ENCODE measurements at regions not wholly inside any gene's neighbourhood (a gene's known extent, or its start where the extent isn't known, plus 50 kb on each side); places are given as distances from the start of the nearest gene placed in this dataset.

GRCh38 chr15:48062148-48062872, 58.5 kb upstream of the SLC24A5 start:
- BruUV-seq (replicated peaks), result no TSS peak
- Histone ChIP-seq H3K27ac (ENCODE audit: low read length) (no peak overlapping the region), H3K4me1 (ENCODE audit: control insufficient read depth, insufficient read depth, low read length) (no peaks in the 10 kb centered on the region), H3K27me3 (ENCODE audit: control insufficient read depth, insufficient read depth, low read length) (no peaks in the 10 kb centered on the region), H3K4me3 (ENCODE audit: low read depth in 2 of 2, low read length in 2 of 2) (no peak overlapping the region), H3K36me3 (ENCODE audit: control insufficient read depth, insufficient read depth, low read length) (no peaks in the 10 kb centered on the region), H3K9me3 (ENCODE audit: control insufficient read depth, insufficient read depth, low read depth, low read length) (no peaks in the 10 kb centered on the region)
- intact Hi-C loops (cut with micrococcal nuclease; ENCODE audit: unreplicated experiment), result no loop called here
- TF ChIP-seq, protein P1, sequence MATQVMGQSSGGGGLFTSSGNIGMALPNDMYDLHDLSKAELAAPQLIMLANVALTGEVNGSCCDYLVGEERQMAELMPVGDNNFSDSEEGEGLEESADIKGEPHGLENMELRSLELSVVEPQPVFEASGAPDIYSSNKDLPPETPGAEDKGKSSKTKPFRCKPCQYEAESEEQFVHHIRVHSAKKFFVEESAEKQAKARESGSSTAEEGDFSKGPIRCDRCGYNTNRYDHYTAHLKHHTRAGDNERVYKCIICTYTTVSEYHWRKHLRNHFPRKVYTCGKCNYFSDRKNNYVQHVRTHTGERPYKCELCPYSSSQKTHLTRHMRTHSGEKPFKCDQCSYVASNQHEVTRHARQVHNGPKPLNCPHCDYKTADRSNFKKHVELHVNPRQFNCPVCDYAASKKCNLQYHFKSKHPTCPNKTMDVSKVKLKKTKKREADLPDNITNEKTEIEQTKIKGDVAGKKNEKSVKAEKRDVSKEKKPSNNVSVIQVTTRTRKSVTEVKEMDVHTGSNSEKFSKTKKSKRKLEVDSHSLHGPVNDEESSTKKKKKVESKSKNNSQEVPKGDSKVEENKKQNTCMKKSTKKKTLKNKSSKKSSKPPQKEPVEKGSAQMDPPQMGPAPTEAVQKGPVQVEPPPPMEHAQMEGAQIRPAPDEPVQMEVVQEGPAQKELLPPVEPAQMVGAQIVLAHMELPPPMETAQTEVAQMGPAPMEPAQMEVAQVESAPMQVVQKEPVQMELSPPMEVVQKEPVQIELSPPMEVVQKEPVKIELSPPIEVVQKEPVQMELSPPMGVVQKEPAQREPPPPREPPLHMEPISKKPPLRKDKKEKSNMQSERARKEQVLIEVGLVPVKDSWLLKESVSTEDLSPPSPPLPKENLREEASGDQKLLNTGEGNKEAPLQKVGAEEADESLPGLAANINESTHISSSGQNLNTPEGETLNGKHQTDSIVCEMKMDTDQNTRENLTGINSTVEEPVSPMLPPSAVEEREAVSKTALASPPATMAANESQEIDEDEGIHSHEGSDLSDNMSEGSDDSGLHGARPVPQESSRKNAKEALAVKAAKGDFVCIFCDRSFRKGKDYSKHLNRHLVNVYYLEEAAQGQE (IDR thresholded peaks at IDR 0.05; ENCODE audit: insufficient read depth in 1 of 2, low read depth in 2 of 2, low read length in 1 of 2), result no peak
- TF ChIP-seq, protein P2, sequence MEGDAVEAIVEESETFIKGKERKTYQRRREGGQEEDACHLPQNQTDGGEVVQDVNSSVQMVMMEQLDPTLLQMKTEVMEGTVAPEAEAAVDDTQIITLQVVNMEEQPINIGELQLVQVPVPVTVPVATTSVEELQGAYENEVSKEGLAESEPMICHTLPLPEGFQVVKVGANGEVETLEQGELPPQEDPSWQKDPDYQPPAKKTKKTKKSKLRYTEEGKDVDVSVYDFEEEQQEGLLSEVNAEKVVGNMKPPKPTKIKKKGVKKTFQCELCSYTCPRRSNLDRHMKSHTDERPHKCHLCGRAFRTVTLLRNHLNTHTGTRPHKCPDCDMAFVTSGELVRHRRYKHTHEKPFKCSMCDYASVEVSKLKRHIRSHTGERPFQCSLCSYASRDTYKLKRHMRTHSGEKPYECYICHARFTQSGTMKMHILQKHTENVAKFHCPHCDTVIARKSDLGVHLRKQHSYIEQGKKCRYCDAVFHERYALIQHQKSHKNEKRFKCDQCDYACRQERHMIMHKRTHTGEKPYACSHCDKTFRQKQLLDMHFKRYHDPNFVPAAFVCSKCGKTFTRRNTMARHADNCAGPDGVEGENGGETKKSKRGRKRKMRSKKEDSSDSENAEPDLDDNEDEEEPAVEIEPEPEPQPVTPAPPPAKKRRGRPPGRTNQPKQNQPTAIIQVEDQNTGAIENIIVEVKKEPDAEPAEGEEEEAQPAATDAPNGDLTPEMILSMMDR (IDR thresholded peaks at IDR 0.05), result no peak
- TF ChIP-seq POLR2AphosphoS5 (IDR thresholded peaks at IDR 0.05; ENCODE audit: low read depth, low read length) (no peak), TCF7L2 (IDR thresholded peaks at IDR 0.05; ENCODE audit: low read depth, low read length) (no peak), SIN3A (IDR thresholded peaks at IDR 0.05; ENCODE audit: borderline replicate concordance, insufficient read depth, low read depth, low read length) (no peak)
- in situ Hi-C loops (cut with HindIII; ENCODE audit: low pct_unique_long_range_greater_than_20kb, low sequenced_read_pairs), result no loop called here
- ChIA-PET CTCF (interaction anchor here (0.6 kb wide), 1 partner anchor 543 kb away, joined by 4 read pairs; no protein-coding TSS in a partner anchor), POLR2A (no interaction called here)
- ATAC-seq, result no peak
- DNase-seq (ENCODE audit: low read depth, low spot score), result no peak

DNA sequence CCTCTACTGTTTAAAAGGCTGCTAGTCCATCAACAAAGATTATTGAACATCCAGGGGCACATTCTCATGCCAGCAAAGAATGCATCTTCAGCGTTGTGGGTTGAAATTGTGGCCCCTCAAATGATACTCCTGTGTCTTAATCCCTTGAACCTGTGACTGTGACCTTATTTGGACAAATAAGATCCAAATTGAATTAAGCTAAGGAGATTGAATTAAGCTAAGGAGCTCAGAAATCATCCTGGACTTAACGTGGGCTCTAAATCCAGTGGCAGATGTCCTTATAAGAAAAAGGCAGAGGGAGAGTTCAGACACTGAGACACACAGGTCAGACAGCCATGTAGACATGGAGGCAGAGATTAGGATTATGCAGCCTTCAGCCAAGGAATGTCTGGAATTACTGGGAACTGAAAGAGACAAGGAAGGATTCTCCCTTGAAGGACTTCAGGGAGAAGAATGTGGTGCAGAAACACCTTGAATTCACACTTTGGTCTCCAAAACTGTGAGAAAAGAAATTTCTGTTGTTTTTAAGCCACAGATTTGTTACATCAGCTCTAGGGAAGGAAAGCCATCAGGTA, 57.3 kb upstream of the SLC24A5 start:
- intact Hi-C loops (cut with micrococcal nuclease; ENCODE audit: unreplicated experiment) (no loop called here), in situ Hi-C loops (cut with HindIII; ENCODE audit: low pct_unique_long_range_greater_than_20kb, low sequenced_read_pairs) (no loop called here)
- BruUV-seq (replicated peaks), result no TSS peak
- DNase-seq (ENCODE audit: low read depth, low spot score) (no peak), ATAC-seq (no peak)
- POLR2A ChIA-PET, result no interaction called here
- no peaks in the 10 kb centered on the region for H3K36me3 ChIP-seq (ENCODE audit: control insufficient read depth, insufficient read depth, low read length)
- no peaks in the 10 kb centered on the region for H3K27me3 ChIP-seq (ENCODE audit: control insufficient read depth, insufficient read depth, low read length)
- CTCF ChIA-PET, result interaction anchor here (0.7 kb wide), 1 partner anchor 14 kb away, joined by 5 read pairs; no protein-coding TSS in a partner anchor
- H3K4me1 ChIP-seq (ENCODE audit: control insufficient read depth, insufficient read depth, low read length), result no peaks in the 10 kb centered on the region
- H3K9me3 ChIP-seq (ENCODE audit: control insufficient read depth, insufficient read depth, low read depth, low read length), result no peaks in the 10 kb centered on the region
- TF ChIP-seq, protein P1 (IDR thresholded peaks at IDR 0.05; ENCODE audit: insufficient read depth in 1 of 2, low read depth in 2 of 2, low read length in 1 of 2), result no peak
- TF ChIP-seq, protein P2 (IDR thresholded peaks at IDR 0.05), result no peak
- TF ChIP-seq TCF7L2 (IDR thresholded peaks at IDR 0.05; ENCODE audit: low read depth, low read length) (no peak), POLR2AphosphoS5 (IDR thresholded peaks at IDR 0.05; ENCODE audit: low read depth, low read length) (no peak), SIN3A (IDR thresholded peaks at IDR 0.05; ENCODE audit: borderline replicate concordance, insufficient read depth, low read depth, low read length) (no peak)
- no peak overlapping the region for H3K4me3 ChIP-seq (ENCODE audit: low read depth in 2 of 2, low read length in 2 of 2)
- H3K27ac ChIP-seq (ENCODE audit: low read length), result no peak overlapping the region
